Left lung (tissue), 4 donors: ENCODE measurements at regions not wholly inside any gene's neighbourhood (a gene's known extent, or its start where the extent isn't known, plus 50 kb on each side); places are given as distances from the start of the nearest gene placed in this dataset.

Experiments used
- ATAC-seq: fragments of 200-7000 bp; cut with Tn5 transposase; one replicate; pipeline ENCODE4 v1.9.1; 2020; ENCODE audit warnings: moderate library complexity
- DNase-seq, 4 donors: peaks; one replicate each; pipeline ENCODE4 v3.0.0-alpha.2; 2013 to 2020
- H3K27ac ChIP-seq, 2 donors: fragments of 200-600 bp; sonication (generic) in 1 of 2; one replicate each; pipeline versions ENCODE4 v1.5.0 to v1.8.0; 2020 to 2021
- H3K27me3 ChIP-seq, 2 donors: fragments of 200-600 bp; sonication (generic) in 1 of 2; one replicate each; pipeline versions ENCODE4 v1.5.0 to v1.8.0; 2020 to 2021
- H3K36me3 ChIP-seq, 2 donors: fragments of 200-600 bp; sonication (generic) in 1 of 2; one replicate each; pipeline versions ENCODE4 v1.5.0 to v1.8.0; 2020 to 2021
- H3K4me1 ChIP-seq, 2 donors: fragments of 200-600 bp; one replicate each; pipeline ENCODE4 v1.8.0; 2021
- H3K4me3 ChIP-seq, 2 donors: fragments of 200-600 bp; sonication (generic) in 1 of 2; one replicate each; pipeline versions ENCODE4 v1.5.0 to v1.8.0; 2020 to 2021; ENCODE audit warnings: mild to moderate bottlenecking in 1 of 2
- H3K9me3 ChIP-seq, 2 donors: fragments of 200-600 bp; sonication (generic) in 1 of 2; one replicate each; pipeline versions ENCODE4 v1.5.0 to v1.8.0; 2020 to 2021
- intact Hi-C, 2 donors: fragments of 100-400 bp; cut with DNase I; formaldehyde crosslinking; loops; one replicate each; pipeline versions ENCODE4 v1.11.2 to v1.14.2; 2022
- TF ChIP-seq, protein P1 (sequence below), 2 donors: fragments of 200-600 bp; sonication (generic) in 1 of 2; IDR thresholded peaks; one replicate each; pipeline versions ENCODE4 v1.5.0 to v1.8.0; 2021; ENCODE audit warnings: antibody characterized with exemption in 2 of 2
- donor health status: DM: no; HTN: yes; CAD: no.
- donor health status: DM: no; HTN: no; CAD: no.

DNA sequence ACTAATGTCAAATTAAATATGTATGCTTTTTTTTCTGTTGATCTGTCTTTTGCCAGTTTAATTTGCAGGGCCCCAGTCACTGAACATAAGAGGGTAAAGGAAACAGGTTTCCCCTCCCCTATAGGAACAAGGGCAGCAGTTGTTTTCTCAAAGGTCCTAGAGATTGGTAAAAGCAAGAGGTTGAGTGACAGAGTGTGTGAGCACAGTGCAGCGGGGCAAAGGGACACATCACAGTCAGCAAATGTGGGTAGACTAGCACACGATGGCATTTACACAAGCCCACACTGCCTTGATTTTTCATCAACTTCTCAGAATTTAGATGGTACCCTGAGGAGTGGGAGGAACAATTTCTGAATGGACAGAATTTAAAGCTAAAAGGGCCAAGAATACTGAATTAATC is 138.7 kb upstream of the MYLIP start:
- Histone ChIP-seq H3K4me3 (no peak overlapping the region), H3K36me3 (no peaks in the 10 kb centered on the region), H3K27me3 (no peaks in the 10 kb centered on the region), H3K4me1 (no peaks in the 10 kb centered on the region), H3K9me3 (no peaks in the 10 kb centered on the region), H3K27ac (no peak overlapping the region)
- ATAC-seq (no peak), DNase-seq (no peak)
- TF ChIP-seq, protein P1, sequence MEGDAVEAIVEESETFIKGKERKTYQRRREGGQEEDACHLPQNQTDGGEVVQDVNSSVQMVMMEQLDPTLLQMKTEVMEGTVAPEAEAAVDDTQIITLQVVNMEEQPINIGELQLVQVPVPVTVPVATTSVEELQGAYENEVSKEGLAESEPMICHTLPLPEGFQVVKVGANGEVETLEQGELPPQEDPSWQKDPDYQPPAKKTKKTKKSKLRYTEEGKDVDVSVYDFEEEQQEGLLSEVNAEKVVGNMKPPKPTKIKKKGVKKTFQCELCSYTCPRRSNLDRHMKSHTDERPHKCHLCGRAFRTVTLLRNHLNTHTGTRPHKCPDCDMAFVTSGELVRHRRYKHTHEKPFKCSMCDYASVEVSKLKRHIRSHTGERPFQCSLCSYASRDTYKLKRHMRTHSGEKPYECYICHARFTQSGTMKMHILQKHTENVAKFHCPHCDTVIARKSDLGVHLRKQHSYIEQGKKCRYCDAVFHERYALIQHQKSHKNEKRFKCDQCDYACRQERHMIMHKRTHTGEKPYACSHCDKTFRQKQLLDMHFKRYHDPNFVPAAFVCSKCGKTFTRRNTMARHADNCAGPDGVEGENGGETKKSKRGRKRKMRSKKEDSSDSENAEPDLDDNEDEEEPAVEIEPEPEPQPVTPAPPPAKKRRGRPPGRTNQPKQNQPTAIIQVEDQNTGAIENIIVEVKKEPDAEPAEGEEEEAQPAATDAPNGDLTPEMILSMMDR (IDR thresholded peaks at IDR 0.05), result no peak
- intact Hi-C loops, result no loop called here

DNA sequence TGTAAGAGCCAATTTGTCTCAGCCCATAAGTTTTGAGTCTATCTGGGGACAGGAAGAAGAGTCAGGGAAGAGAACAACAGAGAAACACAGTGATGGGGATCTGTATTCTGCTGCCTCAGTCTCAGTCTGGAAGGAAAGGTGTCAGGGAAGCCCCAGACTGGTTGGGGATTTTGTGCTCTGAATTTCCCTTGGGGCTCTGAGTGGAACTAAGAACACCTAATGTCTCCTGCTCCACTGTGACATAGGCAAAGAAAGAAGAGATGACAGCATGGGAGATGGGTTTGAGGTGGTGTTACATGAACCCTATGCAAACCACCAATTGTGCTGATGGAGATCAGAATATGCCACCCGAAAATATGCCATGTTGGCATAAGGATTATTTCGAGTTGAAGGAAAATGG is 139.5 kb upstream of the MYLIP start:
- DNase-seq (no peak), ATAC-seq (no peak)
- TF ChIP-seq, protein P1 (IDR thresholded peaks at IDR 0.05), result no peak
- Histone ChIP-seq H3K36me3 (no peaks in the 10 kb centered on the region), H3K4me3 (no peak overlapping the region), H3K27ac (no peak overlapping the region), H3K4me1 (no peaks in the 10 kb centered on the region), H3K27me3 (no peaks in the 10 kb centered on the region), H3K9me3 (no peaks in the 10 kb centered on the region)
- intact Hi-C loops, result no loop called here

DNA sequence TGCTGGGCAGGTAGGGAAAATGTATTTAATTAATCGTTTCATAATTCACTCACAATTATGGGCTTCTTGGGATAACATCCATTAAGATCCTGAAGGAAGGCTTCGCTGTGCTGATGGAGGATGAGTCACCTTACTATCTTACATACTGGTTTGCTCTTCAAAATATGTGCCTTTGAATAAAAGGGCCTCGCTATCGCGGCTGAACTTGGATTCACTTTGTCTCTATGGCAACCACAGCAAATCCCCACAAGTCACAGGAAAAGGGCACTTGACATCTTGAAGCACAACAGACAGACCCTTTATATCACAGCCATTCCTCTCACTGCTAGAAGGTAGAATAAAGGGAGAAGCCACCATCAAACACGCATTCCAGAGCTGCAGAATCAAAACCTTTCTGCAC is 141.3 kb upstream of the MYLIP start:
- Histone ChIP-seq H3K27me3 (no peaks in the 10 kb centered on the region), H3K4me3 (no peak overlapping the region), H3K36me3 (no peaks in the 10 kb centered on the region), H3K27ac (no peak overlapping the region), H3K9me3 (no peaks in the 10 kb centered on the region), H3K4me1 (no peaks in the 10 kb centered on the region)
- intact Hi-C loops, result no loop called here
- DNase-seq, result peak in 1 of 4 donors; percentile 21
- TF ChIP-seq, protein P1 (IDR thresholded peaks at IDR 0.05), result no peak
- no peak for ATAC-seq

DNA sequence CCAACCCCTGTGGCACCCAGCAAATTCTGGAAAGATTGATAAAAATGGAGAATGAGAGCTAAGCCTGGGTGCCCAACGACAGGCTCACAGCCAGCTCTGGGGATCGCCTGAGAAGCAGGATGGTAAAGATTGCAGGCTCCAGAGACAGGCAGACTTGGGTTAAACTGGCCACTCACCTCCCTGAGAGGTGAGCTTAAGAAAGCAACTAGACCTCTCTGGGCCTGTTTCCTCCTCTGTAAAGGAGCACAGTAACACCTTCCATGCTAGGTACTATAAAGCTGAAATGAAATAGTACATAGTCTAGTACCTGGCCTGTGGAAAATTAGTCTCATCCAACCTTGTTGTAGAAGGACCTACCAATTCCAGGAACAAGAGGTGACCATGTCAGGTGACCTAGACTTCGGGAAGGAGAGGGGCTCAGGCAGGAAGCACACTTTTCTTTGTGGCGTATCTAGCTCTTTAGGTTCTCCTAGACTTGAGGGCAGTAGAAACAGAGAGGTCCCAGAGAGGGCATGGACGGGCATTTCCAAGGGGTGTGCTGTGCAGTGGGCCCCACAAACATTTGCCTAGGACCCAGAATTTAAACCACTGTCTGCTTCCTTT is 142.8 kb upstream of the MYLIP start:
- no peak for DNase-seq
- H3K36me3 ChIP-seq, result no peaks in the 10 kb centered on the region
- no peak for ATAC-seq
- TF ChIP-seq, protein P1 (IDR thresholded peaks at IDR 0.05), result no peak
- no peaks in the 10 kb centered on the region for H3K27me3 ChIP-seq
- no peak overlapping the region for H3K27ac ChIP-seq
- no peak overlapping the region for H3K4me3 ChIP-seq
- H3K9me3 ChIP-seq, result no peaks in the 10 kb centered on the region
- H3K4me1 ChIP-seq, result no peaks in the 10 kb centered on the region
- intact Hi-C loops, result no loop called here

DNA sequence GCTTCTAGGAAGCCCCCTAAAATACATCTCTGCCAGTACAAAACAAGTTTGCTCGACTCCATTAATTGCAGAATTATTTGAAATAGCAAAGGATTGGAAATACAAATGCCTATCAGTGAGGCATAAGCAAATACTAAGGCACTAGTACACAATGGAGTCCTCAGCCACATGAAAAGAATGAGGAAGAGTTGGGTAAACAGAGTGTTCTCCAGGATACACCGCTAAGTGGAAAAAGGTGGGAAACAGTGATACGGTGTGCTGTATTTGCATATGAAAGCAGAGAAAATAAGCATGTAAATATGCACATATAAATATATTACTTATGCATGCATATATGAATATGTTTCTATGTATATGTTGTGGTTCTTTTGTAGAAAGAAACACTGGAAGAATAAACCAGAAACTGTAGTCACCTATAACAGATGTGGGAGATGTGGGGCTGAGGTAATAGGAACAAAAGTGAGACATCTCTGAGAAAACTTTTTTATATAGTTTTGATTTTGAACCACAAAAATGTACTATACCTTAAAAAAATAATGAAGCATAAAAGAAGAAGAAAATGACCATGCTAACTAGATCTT is 143.4 kb upstream of the MYLIP start:
- ATAC-seq, result peak; percentile 64
- Histone ChIP-seq H3K36me3 (no peaks in the 10 kb centered on the region), H3K4me1 (no peaks in the 10 kb centered on the region), H3K27ac (no peak overlapping the region), H3K4me3 (no peak overlapping the region), H3K27me3 (no peaks in the 10 kb centered on the region), H3K9me3 (no peaks in the 10 kb centered on the region)
- TF ChIP-seq, protein P1 (IDR thresholded peaks at IDR 0.05), result no peak
- intact Hi-C loops, result no loop called here
- DNase-seq, result no peak
